ENCODE measurements at regions not wholly inside any gene's neighbourhood (a gene's known extent, or its start where the extent isn't known, plus 50 kb on each side); places are given as distances from the start of the nearest gene placed in this dataset.
"Not testable (repeated sequence)": the region's sequence is repeated elsewhere in the genome, so short reads cannot be mapped to it uniquely, and the experiment has no call there.

- not testable (repeated sequence) for DNase-seq (ENCODE audit: low spot score)
Measured at GRCh38 chr4:74505355-74505978, 60.5 kb downstream of the AREG start.

- not testable (repeated sequence) for DNase-seq (ENCODE audit: low spot score)
Measured at GRCh38 chr4:74509363-74509762, 64.4 kb downstream of the AREG start.

GRCh38 chr4:74516303-74516702, 71.4 kb downstream of the AREG start:
- no peak for DNase-seq (ENCODE audit: low spot score)

- DNase-seq (ENCODE audit: low spot score) = no peak
Measured at GRCh38 chr4:74517996-74518395, 73.1 kb downstream of the AREG start.

GRCh38 chr4:74522251-74522991, 77.5 kb downstream of the AREG start:
- no peak for DNase-seq (ENCODE audit: low spot score)

- DNase-seq (ENCODE audit: low spot score) = no peak
Measured at GRCh38 chr4:74523096-74523495, 78.2 kb downstream of the AREG start.

GRCh38 chr4:74524985-74525384, 80.0 kb downstream of the AREG start:
- no peak for DNase-seq (ENCODE audit: low spot score)

- no peak for DNase-seq (ENCODE audit: low spot score)
Measured at GRCh38 chr4:74527049-74527448, 82.1 kb downstream of the AREG start.

GRCh38 chr4:74528178-74528577, 83.2 kb downstream of the AREG start:
- no peak for DNase-seq (ENCODE audit: low spot score)

- no peak for DNase-seq (ENCODE audit: low spot score)
Measured at GRCh38 chr4:74529284-74530041, 84.5 kb downstream of the AREG start.

GRCh38 chr4:74531963-74532794, 87.2 kb downstream of the AREG start:
- DNase-seq (ENCODE audit: low spot score) = peak; percentile 88

- DNase-seq (ENCODE audit: low spot score) = peak; percentile 66
Measured at GRCh38 chr4:74534121-74534520, 89.2 kb downstream of the AREG start.

- no peak for DNase-seq (ENCODE audit: low spot score)
Measured at GRCh38 chr4:74534936-74535335, 90.0 kb downstream of the AREG start.

GRCh38 chr4:74535512-74535911, 90.6 kb downstream of the AREG start:
- no peak for DNase-seq (ENCODE audit: low spot score)

GRCh38 chr4:74536557-74536956, 91.6 kb downstream of the AREG start:
- no peak for DNase-seq (ENCODE audit: low spot score)

GRCh38 chr4:74537459-74537858, 92.5 kb downstream of the AREG start:
- no peak for DNase-seq (ENCODE audit: low spot score)

- peak; percentile 80 for DNase-seq (ENCODE audit: low spot score)
Measured at GRCh38 chr4:74539044-74539790, 94.3 kb downstream of the AREG start.

GRCh38 chr4:74540193-74540592, 95.3 kb downstream of the AREG start:
- DNase-seq (ENCODE audit: low spot score) = no peak

- no peak for DNase-seq (ENCODE audit: low spot score)
Measured at GRCh38 chr4:74541667-74542066, 96.7 kb downstream of the AREG start.

- DNase-seq (ENCODE audit: low spot score) = peak; percentile 76
Measured at GRCh38 chr4:74543231-74543781, 98.4 kb downstream of the AREG start.

- DNase-seq (ENCODE audit: low spot score) = peak; percentile 75
Measured at GRCh38 chr4:74543983-74544382, 99.0 kb downstream of the AREG start.
